ENCODE measurements at regions not wholly inside any gene's neighbourhood (a gene's known extent, or its start where the extent isn't known, plus 50 kb on each side); places are given as distances from the start of the nearest gene placed in this dataset.

DNA sequence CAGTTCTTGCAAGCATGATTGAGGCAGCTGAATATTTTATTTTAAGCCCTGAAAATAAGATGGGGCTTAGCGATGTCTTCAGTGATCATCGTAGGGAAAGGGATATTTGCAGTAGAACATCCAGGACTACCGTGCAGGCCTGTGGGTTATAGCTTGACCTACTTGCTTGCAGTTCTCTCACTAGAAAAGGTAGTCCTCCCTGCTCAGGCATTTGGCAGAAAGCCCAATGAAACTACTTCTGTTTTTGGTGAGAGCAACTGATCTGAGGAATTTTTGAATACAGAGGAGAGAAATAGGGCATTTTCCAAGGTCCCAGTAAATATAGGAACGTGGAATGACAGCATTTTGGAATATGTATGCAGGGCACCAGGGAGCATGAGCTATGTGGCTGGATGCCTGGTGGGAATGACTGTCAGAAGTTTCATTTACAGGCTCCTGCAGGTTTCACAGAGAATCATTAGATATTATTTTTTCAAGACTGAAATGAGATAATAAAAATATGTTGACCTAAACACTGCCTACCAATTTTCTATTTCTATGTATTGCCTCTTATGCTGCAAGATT, 417.9 kb upstream of the ACTBL2 start:
- Histone ChIP-seq H3K18ac (ENCODE audit: extremely low read depth, low read length) (no peak overlapping the region), H2BK12ac (ENCODE audit: low read depth, low read length) (no peak overlapping the region), H3K79me2 (ENCODE audit: control insufficient read depth in 1 of 2, insufficient read depth in 2 of 2, low read length in 2 of 2) (no peaks in the 10 kb centered on the region), H3K14ac (ENCODE audit: insufficient read length) (no peak overlapping the region), H4K91ac (replicated peaks; ENCODE audit: insufficient read length, low read length) (no peak overlapping the region), H4K20me1 (replicated peaks in 1 of 2; ENCODE audit: control insufficient read depth in 1 of 2, insufficient read depth in 2 of 2, low read length in 2 of 2) (no peaks in the 10 kb centered on the region), H3K4ac (replicated peaks; ENCODE audit: insufficient read length, low read depth, low read length) (no peak overlapping the region), H2BK5ac (ENCODE audit: low read depth, low read length) (no peak overlapping the region), H3K79me1 (ENCODE audit: low read depth, low read length) (no peaks in the 10 kb centered on the region), H3K27me3 (replicated peaks in 1 of 4; ENCODE audit: control insufficient read depth in 3 of 4, extremely low read depth in 1 of 4, insufficient read depth in 3 of 4, low read length in 3 of 4) (no peaks in the 10 kb centered on the region), H3K4me1 (replicated peaks in 1 of 4; ENCODE audit: control insufficient read depth in 3 of 4, insufficient read depth in 4 of 4, low read length in 3 of 4) (no peaks in the 10 kb centered on the region), H2BK15ac (ENCODE audit: low read length) (no peak overlapping the region), H3K9me3 (ENCODE audit: insufficient read depth in 2 of 2, low read depth in 1 of 2, low read length in 1 of 2) (no peaks in the 10 kb centered on the region), H4K8ac (ENCODE audit: extremely low read depth, insufficient read depth, low read length) (no peak overlapping the region), H2BK20ac (ENCODE audit: low read length) (no peak overlapping the region), H2BK120ac (replicated peaks; ENCODE audit: low read depth, low read length) (no peak overlapping the region), H3K9ac (replicated peaks in 1 of 4; ENCODE audit: extremely low read depth in 1 of 4, low read depth in 3 of 4, low read length in 3 of 4) (no peak overlapping the region), H2AK5ac (ENCODE audit: low read depth, low read length) (no peak overlapping the region), H3K27ac (ENCODE audit: low read depth, low read length) (no peak overlapping the region), H3K23ac (ENCODE audit: insufficient read length) (no peak overlapping the region), H3K4me2 (ENCODE audit: insufficient read depth in 1 of 2, low read depth in 2 of 2, low read length in 2 of 2) (no peak overlapping the region), H2AFZ (ENCODE audit: low read length) (no peak overlapping the region), H3K23me2 (ENCODE audit: low read depth, low read length) (no peaks in the 10 kb centered on the region), H3K4me3 (ENCODE audit: extremely low read depth in 1 of 4, insufficient read depth in 2 of 4, low read depth in 3 of 4, low read length in 4 of 4) (no peak overlapping the region), H4K5ac (ENCODE audit: insufficient read length, low read depth, low read length) (no peak overlapping the region), H3K56ac (replicated peaks; ENCODE audit: insufficient read length, low read depth, low read length) (no peak overlapping the region), H3K36me3 (ENCODE audit: control insufficient read depth in 2 of 4, insufficient read depth in 4 of 4, low read length in 3 of 4) (no peaks in the 10 kb centered on the region)
- no peak for FAIRE-seq
- DNase-seq (ENCODE audit: low read depth in 1 of 2, low spot score in 2 of 2): no peak
- POLR2A ChIA-PET (ENCODE audit: partially characterized antibody): no interaction called here
- no peak for TF ChIP-seq TEAD4 (IDR thresholded peaks at IDR 0.05; ENCODE audit: low read depth, low read length)
- CTCF ChIA-PET (ENCODE audit: partially characterized antibody): interaction anchor here (1.1 to 1.7 kb wide), 2 partner anchors 12 to 66 kb away, joined by 3 to 4 read pairs; no protein-coding TSS in a partner anchor
- 85% methylated on average over 4 of the region's 4 CpGs; no CpG with 5 or more reads in 1 of the 2 experiments for WGBS, 2 experiments (ENCODE audit: extremely low coverage in 1 of 2, insufficient coverage in 1 of 2, insufficient read length in 1 of 2, insufficient replicate concordance in 2 of 2, low coverage in 1 of 2, low lambda C conversion rate in 2 of 2, missing lambda C conversion rate in 1 of 2)

Data from H1 (cell line).